ENCODE measurements at regions not wholly inside any gene's neighbourhood (a gene's known extent, or its start where the extent isn't known, plus 50 kb on each side); places are given as distances from the start of the nearest gene placed in this dataset.

GRCh38 chr14:97527993-97528392, 730.8 kb downstream of the VRK1 start:
- H3K27me3 Mint-ChIP-seq (ENCODE audit: low read depth in 2 of 2), result peaks cover 9 to 11% of the 10 kb centered on the region in 2 donors
- H3K9me3 ChIP-seq (ENCODE audit: control insufficient read depth, insufficient read depth, low read length), result peaks cover 2% of the 10 kb centered on the region
- H3K9me3 Mint-ChIP-seq, result no peaks in the 10 kb centered on the region
- H3K4me3 Mint-ChIP-seq, result no peak overlapping the region
- no peak overlapping the region for H3K27ac ChIP-seq (ENCODE audit: low read length)
- no peak overlapping the region for H3K27ac Mint-ChIP-seq
- 90% methylated on average over 4 of the region's 4 CpGs for WGBS (ENCODE audit: insufficient coverage)
- ATAC-seq (peak in 1 of 3 donors; percentile 38), DNase-seq (no peak)
- no peak for TF ChIP-seq CTCF (IDR thresholded peaks at IDR 0.05)
- H3K4me3 ChIP-seq (ENCODE audit: low read length), result no peak overlapping the region
- H3K4me1 ChIP-seq (ENCODE audit: control insufficient read depth, insufficient read depth, low read length), result peaks cover 17% of the 10 kb centered on the region
- no peaks in the 10 kb centered on the region for H3K36me3 Mint-ChIP-seq
- no peaks in the 10 kb centered on the region for H3K36me3 ChIP-seq (ENCODE audit: control insufficient read depth, insufficient read depth, low read length)
- intact Hi-C loops (cut with micrococcal nuclease), result no loop called here
- H3K27me3 ChIP-seq (ENCODE audit: control insufficient read depth, insufficient read depth, low read length), result no peaks in the 10 kb centered on the region
- peaks cover 28% of the 10 kb centered on the region in 2 donors for H3K4me1 Mint-ChIP-seq

- no peaks in the 10 kb centered on the region for H3K9me3 Mint-ChIP-seq
- Histone ChIP-seq H3K27me3 (ENCODE audit: control insufficient read depth, insufficient read depth, low read length) (no peaks in the 10 kb centered on the region), H3K9me3 (ENCODE audit: control insufficient read depth, insufficient read depth, low read length) (peaks cover 4% of the 10 kb centered on the region), H3K4me1 (ENCODE audit: control insufficient read depth, insufficient read depth, low read length) (no peaks in the 10 kb centered on the region), H3K27ac (ENCODE audit: low read length) (no peak overlapping the region), H3K36me3 (ENCODE audit: control insufficient read depth, insufficient read depth, low read length) (no peaks in the 10 kb centered on the region), H3K4me3 (ENCODE audit: low read length) (no peak overlapping the region)
- no peak for DNase-seq
- TF ChIP-seq CTCF (IDR thresholded peaks at IDR 0.05), result no peak
- H3K27ac Mint-ChIP-seq, result no peak overlapping the region
- intact Hi-C loops (cut with micrococcal nuclease), result no loop called here
- H3K4me3 Mint-ChIP-seq, result no peak overlapping the region
- peaks cover 0 to 9% of the 10 kb centered on the region in 2 donors for H3K4me1 Mint-ChIP-seq
- peaks cover 0 to 12% of the 10 kb centered on the region in 2 donors for H3K27me3 Mint-ChIP-seq (ENCODE audit: low read depth in 2 of 2)
- ATAC-seq, result no peak
- no peaks in the 10 kb centered on the region for H3K36me3 Mint-ChIP-seq
- 85% methylated on average over 1 of the region's 1 CpG for WGBS (ENCODE audit: insufficient coverage)
These were observed 734.9 kb downstream of the VRK1 start for GRCh38 chr14:97532052-97532451.

DNA sequence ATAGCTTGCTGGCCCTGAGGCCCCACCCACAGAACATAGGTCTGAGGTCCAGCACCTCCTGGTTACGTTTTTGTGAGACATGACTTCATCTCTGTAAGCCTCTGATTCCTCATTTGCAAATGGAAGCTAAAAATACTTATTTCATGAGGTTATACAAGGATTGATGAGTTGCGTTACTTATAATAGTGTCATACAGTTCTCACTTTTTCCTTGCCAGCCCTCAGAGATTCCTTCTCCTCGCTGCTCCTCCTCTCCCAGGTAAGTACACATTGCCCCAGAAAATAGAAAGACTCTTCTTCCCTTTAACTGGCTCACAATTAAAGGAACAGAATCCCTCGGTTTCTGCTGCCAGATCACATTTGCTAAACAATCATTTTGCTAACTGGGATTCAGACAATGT, 739.2 kb downstream of the VRK1 start:
- Mint-ChIP-seq H3K4me1 (peaks cover 16 to 24% of the 10 kb centered on the region in 2 donors), H3K27ac (no peak overlapping the region), H3K9me3 (no peaks in the 10 kb centered on the region), H3K4me3 (no peak overlapping the region), H3K36me3 (no peaks in the 10 kb centered on the region), H3K27me3 (ENCODE audit: low read depth in 2 of 2) (peaks cover 10 to 11% of the 10 kb centered on the region in 2 donors)
- 77% methylated on average over 4 of the region's 4 CpGs for WGBS (ENCODE audit: insufficient coverage)
- intact Hi-C loops (cut with micrococcal nuclease), result no loop called here
- Histone ChIP-seq H3K27me3 (ENCODE audit: control insufficient read depth, insufficient read depth, low read length) (no peaks in the 10 kb centered on the region), H3K4me1 (ENCODE audit: control insufficient read depth, insufficient read depth, low read length) (peaks cover 3% of the 10 kb centered on the region), H3K27ac (ENCODE audit: low read length) (no peak overlapping the region), H3K36me3 (ENCODE audit: control insufficient read depth, insufficient read depth, low read length) (no peaks in the 10 kb centered on the region), H3K4me3 (ENCODE audit: low read length) (no peak overlapping the region), H3K9me3 (ENCODE audit: control insufficient read depth, insufficient read depth, low read length) (peaks cover 4% of the 10 kb centered on the region)
- DNase-seq, result no peak
- no peak for TF ChIP-seq CTCF (IDR thresholded peaks at IDR 0.05)
- ATAC-seq, result no peak

GRCh38 chr14:97538749-97539410, 741.7 kb downstream of the VRK1 start:
- Mint-ChIP-seq H3K36me3 (no peaks in the 10 kb centered on the region), H3K27me3 (ENCODE audit: low read depth in 2 of 2) (peaks cover 7 to 12% of the 10 kb centered on the region in 2 donors), H3K4me3 (no peak overlapping the region), H3K9me3 (no peaks in the 10 kb centered on the region), H3K4me1 (peaks cover 27 to 33% of the 10 kb centered on the region in 2 donors), H3K27ac (no peak overlapping the region)
- Histone ChIP-seq H3K4me1 (ENCODE audit: control insufficient read depth, insufficient read depth, low read length) (peaks cover 3% of the 10 kb centered on the region), H3K27ac (ENCODE audit: low read length) (no peak overlapping the region), H3K9me3 (ENCODE audit: control insufficient read depth, insufficient read depth, low read length) (no peaks in the 10 kb centered on the region), H3K36me3 (ENCODE audit: control insufficient read depth, insufficient read depth, low read length) (no peaks in the 10 kb centered on the region), H3K4me3 (ENCODE audit: low read length) (no peak overlapping the region), H3K27me3 (ENCODE audit: control insufficient read depth, insufficient read depth, low read length) (no peaks in the 10 kb centered on the region)
- intact Hi-C loops (cut with micrococcal nuclease), result no loop called here
- ATAC-seq (peak; percentile 38 to 74 (median 44)), DNase-seq (peak in 1 of 2 donors; percentile 10)
- WGBS (ENCODE audit: insufficient coverage), result 50% methylated on average over 7 of the region's 10 CpGs
- TF ChIP-seq CTCF (IDR thresholded peaks at IDR 0.05), result no peak
